ENCODE measurements at regions not wholly inside any gene's neighbourhood (a gene's known extent, or its start where the extent isn't known, plus 50 kb on each side); places are given as distances from the start of the nearest gene placed in this dataset.

- TF ChIP-seq POLR2A (IDR thresholded peaks at IDR 0.05) (no peak), POLR2AphosphoS5 (IDR thresholded peaks at IDR 0.05) (no peak)
These were observed 766.8 kb downstream of the IRX1 start for GRCh38 chr5:4362411-4362810.

Data from prostate gland (tissue), 1 donor.